ENCODE measurements at regions not wholly inside any gene's neighbourhood (a gene's known extent, or its start where the extent isn't known, plus 50 kb on each side); places are given as distances from the start of the nearest gene placed in this dataset.

DNA sequence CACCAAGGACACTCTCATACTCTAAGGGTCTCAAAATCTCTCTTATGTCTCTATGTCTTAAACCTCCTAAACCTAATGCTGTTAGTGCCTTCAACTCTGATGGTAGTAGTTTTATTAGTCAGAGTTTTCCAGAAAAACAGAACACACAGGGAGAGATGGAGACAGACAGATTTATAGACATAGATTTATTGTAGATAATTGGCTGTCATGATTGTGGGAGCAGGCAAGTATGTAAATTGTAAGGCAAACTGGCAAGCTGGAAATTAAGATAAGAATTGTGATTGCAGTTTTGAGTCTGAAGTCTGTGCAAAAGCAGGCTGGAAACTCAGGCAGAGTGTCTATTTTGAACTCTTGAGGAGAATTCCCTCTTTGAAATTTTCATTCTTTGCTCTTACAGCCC lies 96.3 kb upstream of the ROBO1 start:
- no peaks in the 10 kb centered on the region for H3K4me1 ChIP-seq
- ATAC-seq = no peak
- no peaks in the 10 kb centered on the region for H3K36me3 ChIP-seq
- no peak overlapping the region for H3K27ac ChIP-seq
- no peaks in the 10 kb centered on the region for H3K27me3 ChIP-seq
- TF ChIP-seq POLR2A (IDR thresholded peaks at IDR 0.05) (no peak), POLR2AphosphoS5 (IDR thresholded peaks at IDR 0.05) (no peak), EP300 (IDR thresholded peaks at IDR 0.05) (no peak), CTCF (IDR thresholded peaks at IDR 0.05) (no peak)
- H3K9me3 ChIP-seq = no peaks in the 10 kb centered on the region
- H3K4me3 ChIP-seq = no peak overlapping the region

GRCh38 chr3:79848876-79849275 lies 81.1 kb upstream of the ROBO1 start:
- Histone ChIP-seq H3K36me3 (no peaks in the 10 kb centered on the region), H3K27ac (no peak overlapping the region), H3K4me3 (no peak overlapping the region), H3K27me3 (no peaks in the 10 kb centered on the region), H3K4me1 (no peaks in the 10 kb centered on the region), H3K9me3 (no peaks in the 10 kb centered on the region)
- no peak for ATAC-seq
- TF ChIP-seq EP300 (IDR thresholded peaks at IDR 0.05) (no peak), CTCF (IDR thresholded peaks at IDR 0.05) (no peak), POLR2A (IDR thresholded peaks at IDR 0.05) (no peak), POLR2AphosphoS5 (IDR thresholded peaks at IDR 0.05) (no peak)
- WGBS, 2 donors (ENCODE audit: low coverage in 1 of 2) = 88 to 93% methylated on average over 3 to 4 of the region's 4 CpGs

DNA sequence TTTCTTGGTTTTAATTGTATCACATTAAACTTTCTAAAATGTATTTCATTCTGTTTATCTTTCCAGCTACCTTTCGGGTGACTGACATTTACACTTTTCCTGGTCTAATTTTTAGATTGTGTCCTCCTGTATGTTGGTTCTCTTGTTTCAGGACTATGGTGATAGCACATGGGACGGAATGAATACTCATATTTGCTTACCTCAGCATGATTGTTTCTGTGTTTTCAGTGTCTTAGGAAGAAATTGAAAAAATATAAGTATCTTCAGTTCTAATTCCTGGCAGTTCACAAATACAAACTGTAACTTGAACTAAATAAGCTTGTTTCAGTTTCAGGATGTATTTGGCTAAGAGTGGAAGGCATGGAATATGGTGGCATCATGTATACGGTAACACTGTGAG lies 80.1 kb upstream of the ROBO1 start:
- WGBS, 2 donors (ENCODE audit: low coverage in 1 of 2) = 0 to 57% methylated on average over 1 to 3 of the region's 3 CpGs
- ATAC-seq = no peak
- TF ChIP-seq POLR2A (IDR thresholded peaks at IDR 0.05) = no peak
- no peak for TF ChIP-seq EP300 (IDR thresholded peaks at IDR 0.05)
- TF ChIP-seq POLR2AphosphoS5 (IDR thresholded peaks at IDR 0.05) = no peak
- TF ChIP-seq CTCF (IDR thresholded peaks at IDR 0.05) = no peak

GRCh38 chr3:79846148-79846933 lies 78.5 kb upstream of the ROBO1 start:
- TF ChIP-seq POLR2AphosphoS5 (IDR thresholded peaks at IDR 0.05) (no peak), CTCF (IDR thresholded peaks at IDR 0.05) (no peak), POLR2A (IDR thresholded peaks at IDR 0.05) (no peak), EP300 (IDR thresholded peaks at IDR 0.05) (no peak)
- Histone ChIP-seq H3K27ac (no peak overlapping the region), H3K4me1 (no peaks in the 10 kb centered on the region), H3K27me3 (no peaks in the 10 kb centered on the region), H3K9me3 (no peaks in the 10 kb centered on the region), H3K36me3 (no peaks in the 10 kb centered on the region), H3K4me3 (no peak overlapping the region)
- 51 to 84% methylated on average over 6 to 9 of the region's 9 CpGs for WGBS, 2 donors (ENCODE audit: low coverage in 1 of 2)
- ATAC-seq = no peak

More for the DNA sequence above, 80.1 kb upstream of the ROBO1 start:
- no peaks in the 10 kb centered on the region for H3K36me3 ChIP-seq
- no peaks in the 10 kb centered on the region for H3K4me1 ChIP-seq
- H3K27me3 ChIP-seq = no peaks in the 10 kb centered on the region
- H3K9me3 ChIP-seq = no peaks in the 10 kb centered on the region
- no peak overlapping the region for H3K27ac ChIP-seq
- H3K4me3 ChIP-seq = no peak overlapping the region

DNA sequence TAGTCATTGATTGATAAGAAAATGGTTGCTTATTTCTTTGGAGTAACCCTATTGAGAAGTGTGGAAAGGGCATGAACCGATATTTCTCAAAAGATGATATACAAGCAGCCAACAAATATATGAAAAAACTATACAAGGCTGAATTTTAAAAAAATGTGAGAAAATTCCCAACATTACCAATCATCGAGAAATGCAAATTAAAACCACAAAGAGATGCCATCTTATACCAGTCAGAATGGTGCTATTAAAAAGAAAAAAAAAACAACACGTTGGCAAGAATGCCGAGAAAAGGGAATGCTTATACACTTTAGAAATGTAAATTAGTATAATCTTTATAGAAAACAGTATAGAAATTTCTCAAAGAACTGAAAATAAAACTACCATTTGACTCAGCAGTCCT lies 77.7 kb upstream of the ROBO1 start:
- H3K27ac ChIP-seq = no peak overlapping the region
- H3K9me3 ChIP-seq = no peaks in the 10 kb centered on the region
- H3K4me1 ChIP-seq = no peaks in the 10 kb centered on the region
- H3K27me3 ChIP-seq = no peaks in the 10 kb centered on the region
- H3K36me3 ChIP-seq = no peaks in the 10 kb centered on the region
- 89% methylated on average over 3 to 4 of the region's 4 CpGs for WGBS, 2 donors (ENCODE audit: low coverage in 1 of 2)
- ATAC-seq = no peak
- H3K4me3 ChIP-seq = no peak overlapping the region
- TF ChIP-seq POLR2AphosphoS5 (IDR thresholded peaks at IDR 0.05) (no peak), POLR2A (IDR thresholded peaks at IDR 0.05) (no peak), EP300 (IDR thresholded peaks at IDR 0.05) (no peak), CTCF (IDR thresholded peaks at IDR 0.05) (no peak)

All from gastroesophageal sphincter (tissue), 4 donors.